Right atrium auricular region (tissue), 2 donors: ENCODE measurements at regions not wholly inside any gene's neighbourhood (a gene's known extent, or its start where the extent isn't known, plus 50 kb on each side); places are given as distances from the start of the nearest gene placed in this dataset.
"Not testable (repeated sequence)": the region's sequence is repeated elsewhere in the genome, so short reads cannot be mapped to it uniquely, and the experiment has no call there.

ENCODE experiments used
- DNase-seq: peaks from one replicate; pipeline ENCODE4 v3.0.0-alpha.2; 2019; ENCODE audit warnings: low spot score
- H3K27ac ChIP-seq, 2 donors: fragments of 200-600 bp; sonication (generic); 1 replicate in 1 of 2; 2 replicates in 1 of 2; pipeline ENCODE4 v1.5.1; 2016 to 2019
- H3K27me3 ChIP-seq, 2 donors: fragments of 200-600 bp; sonication (generic); one replicate each; pipeline versions ENCODE4 v1.5.1 to v1.6.0; 2017 to 2019
- H3K36me3 ChIP-seq: fragments of 200-600 bp; sonication (generic); one replicate; pipeline ENCODE4 v1.5.1; 2016
- H3K4me1 ChIP-seq, 2 donors: fragments of 200-600 bp; sonication (generic); one replicate each; pipeline versions ENCODE4 v1.5.1 to v1.6.0; 2017 to 2019
- H3K4me3 ChIP-seq, 2 donors: fragments of 200-600 bp; sonication (generic); 1 replicate in 1 of 2; 2 replicates in 1 of 2; pipeline ENCODE4 v1.5.1; 2017 to 2019; ENCODE audit warnings: mild to moderate bottlenecking in 1 of 2, moderate library complexity in 1 of 2
- H3K9me3 ChIP-seq, 2 donors: fragments of 200-600 bp; sonication (generic); one replicate each; pipeline ENCODE4 v1.5.1; 2019
- TF ChIP-seq, protein P1 (sequence below), 2 donors: fragments of 200-600 bp; sonication (generic); IDR thresholded peaks; one replicate each; pipeline ENCODE4 v1.5.1; 2019; ENCODE audit warnings: antibody characterized with exemption in 2 of 2

DNA sequence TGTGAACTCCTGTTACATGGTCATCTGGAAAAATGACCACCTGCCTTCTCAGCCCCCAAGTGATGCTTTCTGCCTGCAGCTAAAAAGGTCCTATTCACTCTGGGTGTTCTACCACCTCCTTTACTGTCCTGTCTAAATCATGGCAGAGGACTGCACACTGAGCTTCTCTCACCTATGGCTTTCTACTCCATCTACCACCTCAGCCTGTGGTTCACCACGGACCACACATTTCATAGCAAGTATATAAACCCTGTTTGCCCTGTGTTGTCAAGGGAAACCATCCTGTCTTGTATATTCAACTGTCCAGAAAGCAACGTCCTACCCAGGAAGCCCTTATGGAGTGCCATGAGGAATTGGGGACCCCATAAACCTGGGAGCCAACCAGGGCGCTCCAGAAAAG is 167.4 kb upstream of the ITGA1 start:
- no peak overlapping the region for H3K27ac ChIP-seq
- no peaks in the 10 kb centered on the region for H3K36me3 ChIP-seq
- DNase-seq, result no peak

DNA sequence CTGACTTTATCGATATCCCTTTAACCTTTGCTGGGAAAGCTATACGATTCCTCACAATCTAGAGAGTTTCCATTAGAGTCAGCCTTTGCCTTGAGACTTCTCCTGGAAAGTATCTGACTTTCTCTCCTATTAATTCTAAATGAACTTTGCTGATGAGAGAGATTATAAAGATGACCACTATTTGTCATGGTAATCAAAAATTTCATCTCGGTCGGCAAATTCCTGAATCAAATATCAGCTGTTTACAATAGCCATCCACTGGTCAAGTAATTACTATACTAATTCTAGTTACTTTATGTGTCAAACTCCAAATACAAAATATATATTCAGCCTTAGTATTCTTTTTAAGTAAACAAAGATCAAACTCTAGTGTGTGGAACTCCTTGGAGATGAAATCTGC is 164.4 kb upstream of the ITGA1 start:
- no peak overlapping the region for H3K27ac ChIP-seq
- no peaks in the 10 kb centered on the region for H3K27me3 ChIP-seq
- DNase-seq, result no peak
- no peaks in the 10 kb centered on the region for H3K4me1 ChIP-seq
- peaks cover 0 to 3% of the 10 kb centered on the region in 2 donors for H3K9me3 ChIP-seq
- TF ChIP-seq, protein P1, sequence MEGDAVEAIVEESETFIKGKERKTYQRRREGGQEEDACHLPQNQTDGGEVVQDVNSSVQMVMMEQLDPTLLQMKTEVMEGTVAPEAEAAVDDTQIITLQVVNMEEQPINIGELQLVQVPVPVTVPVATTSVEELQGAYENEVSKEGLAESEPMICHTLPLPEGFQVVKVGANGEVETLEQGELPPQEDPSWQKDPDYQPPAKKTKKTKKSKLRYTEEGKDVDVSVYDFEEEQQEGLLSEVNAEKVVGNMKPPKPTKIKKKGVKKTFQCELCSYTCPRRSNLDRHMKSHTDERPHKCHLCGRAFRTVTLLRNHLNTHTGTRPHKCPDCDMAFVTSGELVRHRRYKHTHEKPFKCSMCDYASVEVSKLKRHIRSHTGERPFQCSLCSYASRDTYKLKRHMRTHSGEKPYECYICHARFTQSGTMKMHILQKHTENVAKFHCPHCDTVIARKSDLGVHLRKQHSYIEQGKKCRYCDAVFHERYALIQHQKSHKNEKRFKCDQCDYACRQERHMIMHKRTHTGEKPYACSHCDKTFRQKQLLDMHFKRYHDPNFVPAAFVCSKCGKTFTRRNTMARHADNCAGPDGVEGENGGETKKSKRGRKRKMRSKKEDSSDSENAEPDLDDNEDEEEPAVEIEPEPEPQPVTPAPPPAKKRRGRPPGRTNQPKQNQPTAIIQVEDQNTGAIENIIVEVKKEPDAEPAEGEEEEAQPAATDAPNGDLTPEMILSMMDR (IDR thresholded peaks at IDR 0.05), result no peak
- no peaks in the 10 kb centered on the region for H3K36me3 ChIP-seq
- no peak overlapping the region for H3K4me3 ChIP-seq

More for the DNA sequence above, 167.4 kb upstream of the ITGA1 start:
- Histone ChIP-seq H3K4me1 (no peaks in the 10 kb centered on the region), H3K4me3 (no peak overlapping the region), H3K9me3 (peaks cover 0 to 3% of the 10 kb centered on the region in 2 donors), H3K27me3 (no peaks in the 10 kb centered on the region)
- TF ChIP-seq, protein P1 (IDR thresholded peaks at IDR 0.05), result no peak

DNA sequence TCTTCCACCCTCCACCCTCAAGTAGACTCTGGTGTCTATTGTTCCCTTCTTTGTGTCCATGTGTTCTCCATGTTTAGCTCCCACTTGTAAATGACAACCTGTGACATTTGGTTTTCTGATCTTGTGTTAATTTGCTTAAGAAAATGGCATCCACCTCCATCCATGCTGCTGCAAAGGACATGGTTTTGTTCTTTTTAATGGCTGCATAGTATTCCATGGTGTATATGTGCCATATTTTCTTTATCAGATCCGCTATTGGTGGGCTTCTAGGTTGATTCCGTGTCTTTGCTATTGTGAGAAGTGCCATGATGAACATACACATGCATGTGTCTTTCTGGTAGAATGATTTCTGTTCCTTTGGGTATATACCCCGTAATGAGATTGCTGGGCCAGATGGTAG is 163.4 kb upstream of the ITGA1 start:
- no peaks in the 10 kb centered on the region for H3K27me3 ChIP-seq
- peaks cover 0 to 3% of the 10 kb centered on the region in 2 donors for H3K9me3 ChIP-seq
- no peaks in the 10 kb centered on the region for H3K36me3 ChIP-seq
- H3K27ac ChIP-seq, result no peak overlapping the region
- TF ChIP-seq, protein P1 (IDR thresholded peaks at IDR 0.05), result no peak
- no peak for DNase-seq
- no peak overlapping the region for H3K4me3 ChIP-seq
- no peaks in the 10 kb centered on the region for H3K4me1 ChIP-seq

DNA sequence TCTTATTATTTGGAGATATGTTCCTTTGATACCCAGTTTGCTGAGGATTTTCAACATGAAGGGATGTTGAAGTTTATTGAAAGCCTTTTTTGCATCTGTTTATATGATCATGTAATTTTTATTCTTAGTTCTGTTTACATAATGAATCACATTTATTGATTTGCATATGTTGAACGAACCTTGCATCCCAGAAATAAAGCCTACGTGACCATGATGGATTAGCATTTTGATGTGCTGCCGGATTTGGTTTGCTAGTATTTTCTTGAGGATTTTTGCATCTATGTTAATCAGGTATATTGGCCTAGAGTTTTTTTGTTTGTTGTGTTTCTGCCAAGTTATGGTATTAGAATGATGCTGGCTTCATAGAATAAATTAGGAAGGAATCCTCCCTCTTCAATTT is 161.4 kb upstream of the ITGA1 start:
- no peak for DNase-seq
- H3K27me3 ChIP-seq, result no peaks in the 10 kb centered on the region

DNA sequence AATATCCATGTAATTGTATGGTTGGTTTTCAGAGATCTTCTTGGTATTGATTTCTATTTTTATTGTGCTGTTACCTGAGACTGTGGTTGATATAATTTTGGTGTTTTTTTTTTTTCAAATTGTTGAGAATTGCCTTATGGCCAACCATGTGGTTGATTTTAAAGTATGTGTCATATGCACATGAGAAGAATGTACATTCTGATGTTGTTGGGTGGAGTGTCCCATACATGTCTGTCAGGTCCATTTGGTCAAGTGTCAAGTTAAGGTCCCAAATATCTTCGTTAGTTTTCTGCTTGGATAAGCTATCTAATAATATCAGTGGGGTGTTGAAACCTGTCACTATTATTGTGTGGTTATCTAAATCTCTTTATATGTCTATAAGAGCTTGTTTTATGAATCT is 160.0 kb upstream of the ITGA1 start:
- Histone ChIP-seq H3K27me3 (no peaks in the 10 kb centered on the region), H3K27ac (no peak overlapping the region), H3K4me3 (no peak overlapping the region), H3K4me1 (no peaks in the 10 kb centered on the region), H3K9me3 (peaks cover 0 to 3% of the 10 kb centered on the region in 2 donors), H3K36me3 (no peaks in the 10 kb centered on the region)
- TF ChIP-seq, protein P1 (IDR thresholded peaks at IDR 0.05), result no peak
- DNase-seq, result no peak

More for the DNA sequence above, 161.4 kb upstream of the ITGA1 start:
- TF ChIP-seq, protein P1 (IDR thresholded peaks at IDR 0.05), result no peak
- Histone ChIP-seq H3K4me3 (no peak overlapping the region), H3K4me1 (no peaks in the 10 kb centered on the region), H3K36me3 (no peaks in the 10 kb centered on the region), H3K9me3 (peaks cover 0 to 3% of the 10 kb centered on the region in 2 donors), H3K27ac (no peak overlapping the region)

DNA sequence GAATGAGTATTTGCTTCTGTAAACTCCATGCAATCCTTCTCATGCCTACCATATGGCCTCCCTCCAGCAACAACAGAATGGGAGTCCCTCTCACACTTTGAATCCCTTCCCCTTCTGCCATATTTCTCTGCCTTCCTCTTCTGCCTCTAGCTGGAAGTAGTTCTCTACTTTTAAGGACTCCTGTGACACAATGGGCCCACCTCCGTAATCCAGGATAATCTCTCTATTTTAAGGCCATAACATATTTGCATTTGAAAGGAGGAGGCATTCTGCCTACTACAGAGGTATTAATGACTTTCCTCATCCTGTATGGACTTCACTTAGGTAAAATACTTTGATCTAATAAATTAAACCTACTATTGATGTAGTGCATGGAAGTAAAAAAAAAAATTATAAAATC is 155.4 kb upstream of the ITGA1 start:
- TF ChIP-seq, protein P1 (IDR thresholded peaks at IDR 0.05), result no peak
- Histone ChIP-seq H3K36me3 (no peaks in the 10 kb centered on the region), H3K9me3 (no peaks in the 10 kb centered on the region), H3K4me3 (no peak overlapping the region), H3K4me1 (no peaks in the 10 kb centered on the region), H3K27ac (no peak overlapping the region), H3K27me3 (no peaks in the 10 kb centered on the region)
- DNase-seq, result no peak

DNA sequence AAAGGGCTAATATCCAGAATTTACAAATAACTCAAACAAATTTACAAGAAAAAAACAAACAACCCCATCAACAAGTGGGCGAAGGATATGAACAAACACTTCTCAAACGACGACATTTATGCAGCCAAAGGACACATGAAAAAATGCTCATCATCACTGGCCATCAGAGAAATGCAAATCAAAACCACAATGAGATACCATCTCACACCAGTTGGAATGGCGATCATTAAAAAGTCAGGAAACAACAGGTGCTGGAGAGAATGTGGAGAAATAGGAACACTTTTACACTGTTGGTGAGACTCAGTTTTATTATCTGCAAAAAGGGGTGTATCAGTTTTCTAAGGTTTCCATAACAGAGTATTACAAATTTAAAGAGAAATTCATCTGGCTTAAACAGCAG is 153.5 kb upstream of the ITGA1 start:
- not testable (repeated sequence) for H3K27ac ChIP-seq, DNase-seq, H3K9me3 ChIP-seq, H3K4me3 ChIP-seq, H3K4me1 ChIP-seq, H3K27me3 ChIP-seq, H3K36me3 ChIP-seq
